Gastroesophageal sphincter (tissue), 3 donors: ENCODE measurements at regions not wholly inside any gene's neighbourhood (a gene's known extent, or its start where the extent isn't known, plus 50 kb on each side); places are given as distances from the start of the nearest gene placed in this dataset.

Experiments used
- EP300 ChIP-seq: sonication (generic); formaldehyde crosslinking; IDR thresholded peaks from one replicate; pipeline ENCODE4 v1.6.1; 2017; ENCODE audit warnings: antibody characterized with exemption, mild to moderate bottlenecking
- POLR2A ChIP-seq, 2 donors: fragments of 450-650 bp; IDR thresholded peaks; one replicate each; pipeline ENCODE4 v1.6.1; 2017; ENCODE audit warnings: antibody characterized with exemption in 2 of 2, mild to moderate bottlenecking in 2 of 2, moderate library complexity in 1 of 2
- POLR2AphosphoS5 ChIP-seq: sonication (generic); formaldehyde crosslinking; IDR thresholded peaks from one replicate; pipeline ENCODE4 v1.6.1; 2017; ENCODE audit warnings: antibody characterized with exemption
- TF ChIP-seq, protein P1 (sequence below), 4 experiments: fragments of 200-600 bp in 2 of 4; fragments of 450-650 bp in 2 of 4; sonication (generic) in 1 of 4; IDR thresholded peaks; one replicate each; pipeline ENCODE4 v1.5.1; 2017 to 2019; ENCODE audit warnings: antibody characterized with exemption in 4 of 4, mild to moderate bottlenecking in 2 of 4, moderate library complexity in 2 of 4

GRCh38 chr2:77867146-77867545 is 345.0 kb upstream of the LRRTM4 start:
- no peak for TF ChIP-seq POLR2AphosphoS5
- TF ChIP-seq POLR2A (IDR thresholded peaks at IDR 0.05), result no peak
- TF ChIP-seq, protein P1, sequence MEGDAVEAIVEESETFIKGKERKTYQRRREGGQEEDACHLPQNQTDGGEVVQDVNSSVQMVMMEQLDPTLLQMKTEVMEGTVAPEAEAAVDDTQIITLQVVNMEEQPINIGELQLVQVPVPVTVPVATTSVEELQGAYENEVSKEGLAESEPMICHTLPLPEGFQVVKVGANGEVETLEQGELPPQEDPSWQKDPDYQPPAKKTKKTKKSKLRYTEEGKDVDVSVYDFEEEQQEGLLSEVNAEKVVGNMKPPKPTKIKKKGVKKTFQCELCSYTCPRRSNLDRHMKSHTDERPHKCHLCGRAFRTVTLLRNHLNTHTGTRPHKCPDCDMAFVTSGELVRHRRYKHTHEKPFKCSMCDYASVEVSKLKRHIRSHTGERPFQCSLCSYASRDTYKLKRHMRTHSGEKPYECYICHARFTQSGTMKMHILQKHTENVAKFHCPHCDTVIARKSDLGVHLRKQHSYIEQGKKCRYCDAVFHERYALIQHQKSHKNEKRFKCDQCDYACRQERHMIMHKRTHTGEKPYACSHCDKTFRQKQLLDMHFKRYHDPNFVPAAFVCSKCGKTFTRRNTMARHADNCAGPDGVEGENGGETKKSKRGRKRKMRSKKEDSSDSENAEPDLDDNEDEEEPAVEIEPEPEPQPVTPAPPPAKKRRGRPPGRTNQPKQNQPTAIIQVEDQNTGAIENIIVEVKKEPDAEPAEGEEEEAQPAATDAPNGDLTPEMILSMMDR (IDR thresholded peaks at IDR 0.05), result no peak
- no peak for TF ChIP-seq EP300
